GM23248 (cell line): ENCODE measurements at regions not wholly inside any gene's neighbourhood (a gene's known extent, or its start where the extent isn't known, plus 50 kb on each side); places are given as distances from the start of the nearest gene placed in this dataset.

Experiments
- EZH2 ChIP-seq: fragments of 200-600 bp; sonication (generic); IDR thresholded peaks from 2 replicates; pipeline ENCODE4 v1.6.1; 2018; ENCODE audit warnings: antibody characterized with exemption, mild to moderate bottlenecking; ENCODE audit not compliant: insufficient read depth, poor library complexity, severe bottlenecking
- EZH2phosphoT487 ChIP-seq: fragments of 200-600 bp; sonication (generic); IDR thresholded peaks from 2 replicates; pipeline ENCODE4 v1.6.1; 2018; ENCODE audit warnings: antibody characterized with exemption, moderate library complexity, mild to moderate bottlenecking, low read depth; ENCODE audit not compliant: insufficient read depth

DNA sequence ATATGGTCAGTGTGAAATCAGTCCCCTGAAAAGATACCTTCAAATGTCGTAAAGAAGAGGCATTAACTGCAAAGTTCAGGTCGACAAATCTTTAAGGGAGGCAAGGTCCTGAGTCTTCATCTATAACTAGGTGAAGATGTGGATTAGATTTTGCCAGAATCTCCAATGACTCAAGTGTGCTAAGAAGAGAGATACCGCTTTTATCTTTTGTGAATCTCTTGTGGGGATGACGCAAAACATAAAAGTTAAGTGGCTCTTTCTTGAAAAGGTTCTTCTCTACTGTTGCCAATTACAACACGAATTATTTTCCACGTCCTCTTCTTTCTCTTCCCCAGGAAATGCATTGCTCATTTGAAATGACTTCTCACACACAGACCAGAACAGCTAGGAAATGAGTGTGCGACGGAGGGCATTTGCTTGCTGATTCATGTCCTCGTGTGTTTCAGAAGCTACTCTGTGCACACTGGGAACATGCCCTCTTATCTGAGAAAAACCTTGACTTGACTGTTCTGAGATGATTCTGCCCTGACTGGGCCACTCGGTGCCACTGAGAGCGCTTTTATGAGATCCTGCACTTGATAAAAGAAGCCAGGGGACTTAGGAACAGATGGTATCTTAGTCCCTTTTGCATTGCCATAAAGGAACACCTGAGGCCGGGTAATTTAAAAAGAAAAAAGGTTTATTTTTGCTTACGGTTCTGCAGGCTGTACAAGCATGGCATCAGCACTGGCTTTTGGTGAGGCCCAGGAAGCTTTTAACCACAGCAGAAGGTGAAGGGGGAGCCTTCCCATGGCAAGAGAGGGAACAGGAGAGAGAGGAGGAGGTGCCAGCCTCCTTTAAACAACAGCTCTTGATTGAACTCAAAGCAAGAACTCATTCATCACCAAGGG lies 169.5 kb upstream of the PFKP start:
- TF ChIP-seq EZH2phosphoT487 (no peak), EZH2 (no peak)
